Uterus (tissue), 3 donors: ENCODE measurements at regions not wholly inside any gene's neighbourhood (a gene's known extent, or its start where the extent isn't known, plus 50 kb on each side); places are given as distances from the start of the nearest gene placed in this dataset.

Experiments used
- DNase-seq, 2 donors: peaks; one replicate each; pipeline ENCODE4 v3.0.0-alpha.2; 2019 to 2020
- H3K27ac ChIP-seq, 2 donors: fragments of 200-600 bp; sonication (generic); 1 replicate in 1 of 2; 2 replicates in 1 of 2; pipeline ENCODE4 v1.5.1; 2016 to 2018
- H3K27me3 ChIP-seq, 2 donors: fragments of 200-600 bp; sonication (generic); one replicate each; pipeline ENCODE4 v1.5.1; 2018 to 2019; ENCODE audit warnings: control low read depth in 1 of 2
- H3K36me3 ChIP-seq, 2 donors: fragments of 200-600 bp; sonication (generic); one replicate each; pipeline ENCODE4 v1.5.1; 2019; ENCODE audit warnings: control low read depth in 1 of 2
- H3K4me1 ChIP-seq, 2 donors: fragments of 200-600 bp; sonication (generic); one replicate each; pipeline ENCODE4 v1.5.1; 2018 to 2019; ENCODE audit warnings: control low read depth in 1 of 2
- H3K4me3 ChIP-seq, 2 donors: fragments of 200-600 bp; sonication (generic); 1 replicate in 1 of 2; 2 replicates in 1 of 2; pipeline ENCODE4 v1.5.1; 2018 to 2019; ENCODE audit warnings: mild to moderate bottlenecking in 1 of 2
- H3K9me3 ChIP-seq, 2 donors: fragments of 200-600 bp; sonication (generic); one replicate each; pipeline ENCODE4 v1.5.1; 2019; ENCODE audit warnings: control low read depth in 1 of 2
- CTCF ChIP-seq, 4 experiments: fragments of 200-600 bp in 2 of 4; fragments of 450-650 bp in 2 of 4; sonication (generic) in 2 of 4; IDR thresholded peaks; one replicate each; pipeline ENCODE4 v1.5.1; 2016 to 2019; ENCODE audit warnings: antibody characterized with exemption in 4 of 4, mild to moderate bottlenecking in 2 of 4, moderate library complexity in 1 of 4
- POLR2A ChIP-seq, 2 donors: fragments of 450-650 bp; IDR thresholded peaks; one replicate each; pipeline ENCODE4 v1.6.1; 2016; ENCODE audit warnings: antibody characterized with exemption in 2 of 2, mild to moderate bottlenecking in 1 of 2, moderate library complexity in 1 of 2
- intact Hi-C: fragments of 100-400 bp; cut with DNase I; formaldehyde crosslinking; loops from one replicate; pipeline ENCODE4 v1.15.1; 2023; ENCODE audit warnings: low total_unique reads
- donor health status: DM: yes; HTN: yes; CAD: no.

DNA sequence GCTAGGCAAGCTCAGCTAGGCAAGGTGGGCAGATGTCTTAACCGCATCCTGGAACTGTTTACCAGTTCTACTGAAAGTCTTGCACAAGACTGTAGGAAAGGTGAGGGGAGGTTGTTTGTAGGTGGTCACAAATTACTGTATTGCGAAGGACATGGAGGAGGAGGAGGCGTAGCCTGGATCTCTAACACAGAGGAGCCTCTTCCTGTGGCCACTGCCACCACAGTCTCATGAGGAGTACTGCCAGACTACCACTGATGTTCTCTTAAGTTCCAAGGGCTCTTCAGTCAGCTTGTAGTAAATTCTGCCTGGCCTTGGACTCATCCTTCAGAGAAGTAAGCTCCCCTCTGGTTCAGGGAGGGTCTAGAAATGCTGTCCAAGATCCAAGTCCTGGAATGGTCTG is 258.6 kb downstream of the FAT4 start:
- H3K27me3 ChIP-seq = no peaks in the 10 kb centered on the region

DNA sequence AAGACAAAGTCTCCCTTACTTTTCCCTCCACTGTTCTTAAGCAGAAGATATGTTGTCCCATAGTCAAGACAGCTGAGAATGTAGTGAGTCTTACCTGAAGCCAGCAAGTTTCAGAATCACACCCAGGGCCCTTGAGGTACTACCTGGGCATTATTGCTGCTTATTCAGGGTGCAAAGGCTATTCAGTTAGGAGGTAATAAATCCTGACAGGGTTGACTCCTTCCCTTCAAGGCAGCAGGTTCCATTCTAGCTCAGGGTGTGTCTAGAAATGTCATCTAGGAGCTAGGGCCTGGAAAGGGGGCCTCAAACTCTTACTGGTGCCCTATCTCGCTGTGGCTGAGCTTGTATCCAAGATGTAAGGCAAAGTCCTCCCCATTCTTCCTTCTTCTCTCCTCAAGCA is 259.0 kb downstream of the FAT4 start:
- intact Hi-C loops = no loop called here

More for the DNA sequence above, 258.6 kb downstream of the FAT4 start:
- DNase-seq = no peak
- intact Hi-C loops = no loop called here
- H3K36me3 ChIP-seq = no peaks in the 10 kb centered on the region
- H3K27ac ChIP-seq = no peak overlapping the region
- H3K4me1 ChIP-seq = no peaks in the 10 kb centered on the region
- TF ChIP-seq POLR2A (IDR thresholded peaks at IDR 0.05) (no peak), CTCF (IDR thresholded peaks at IDR 0.05) (no peak)
- no peaks in the 10 kb centered on the region for H3K9me3 ChIP-seq
- no peak overlapping the region for H3K4me3 ChIP-seq

GRCh38 chr4:125582302-125582701 is 267.5 kb downstream of the FAT4 start:
- Histone ChIP-seq H3K27ac (no peak overlapping the region), H3K4me3 (no peak overlapping the region), H3K27me3 (no peaks in the 10 kb centered on the region), H3K9me3 (no peaks in the 10 kb centered on the region), H3K4me1 (no peaks in the 10 kb centered on the region), H3K36me3 (no peaks in the 10 kb centered on the region)
- DNase-seq = no peak
- intact Hi-C loops = no loop called here
- TF ChIP-seq POLR2A (IDR thresholded peaks at IDR 0.05) = no peak
- no peak for TF ChIP-seq CTCF (IDR thresholded peaks at IDR 0.05)

More for the DNA sequence above, 259.0 kb downstream of the FAT4 start:
- DNase-seq = no peak
- TF ChIP-seq CTCF (IDR thresholded peaks at IDR 0.05) = no peak
- no peak for TF ChIP-seq POLR2A (IDR thresholded peaks at IDR 0.05)
- Histone ChIP-seq H3K27ac (no peak overlapping the region), H3K27me3 (no peaks in the 10 kb centered on the region), H3K36me3 (no peaks in the 10 kb centered on the region), H3K9me3 (no peaks in the 10 kb centered on the region), H3K4me1 (no peaks in the 10 kb centered on the region), H3K4me3 (no peak overlapping the region)

DNA sequence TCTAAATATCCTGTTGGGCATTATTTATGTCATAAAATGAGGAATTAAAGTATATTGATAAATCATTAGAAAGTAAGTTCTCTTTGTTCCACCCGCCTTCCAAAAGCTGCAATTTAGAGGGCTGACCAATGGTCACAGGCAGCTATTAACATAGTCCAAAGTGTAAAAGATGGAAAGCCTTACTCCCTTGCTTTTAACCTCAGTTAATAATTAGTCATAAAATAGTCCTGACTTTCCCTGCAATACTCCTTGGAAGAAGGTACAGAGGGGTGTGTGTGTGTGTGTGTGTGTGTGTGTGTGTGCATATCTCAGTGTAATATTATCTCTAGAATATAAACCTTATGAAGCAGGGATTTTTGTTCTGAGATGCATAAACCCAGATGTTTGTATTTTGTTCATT is 275.4 kb downstream of the FAT4 start:
- Histone ChIP-seq H3K27me3 (no peaks in the 10 kb centered on the region), H3K4me3 (no peak overlapping the region), H3K36me3 (no peaks in the 10 kb centered on the region), H3K9me3 (no peaks in the 10 kb centered on the region), H3K27ac (no peak overlapping the region), H3K4me1 (no peaks in the 10 kb centered on the region)
- no peak for DNase-seq
- TF ChIP-seq POLR2A (IDR thresholded peaks at IDR 0.05) (no peak), CTCF (IDR thresholded peaks at IDR 0.05) (no peak)
- intact Hi-C loops = no loop called here

- no peaks in the 10 kb centered on the region for H3K27me3 ChIP-seq
- no peak for DNase-seq
- H3K36me3 ChIP-seq = no peaks in the 10 kb centered on the region
- H3K27ac ChIP-seq = no peak overlapping the region
- H3K4me3 ChIP-seq = no peak overlapping the region
- no peaks in the 10 kb centered on the region for H3K4me1 ChIP-seq
- no peak for TF ChIP-seq CTCF (IDR thresholded peaks at IDR 0.05)
- TF ChIP-seq POLR2A (IDR thresholded peaks at IDR 0.05) = no peak
- intact Hi-C loops = no loop called here
- H3K9me3 ChIP-seq = no peaks in the 10 kb centered on the region
Observed at GRCh38 chr4:125591290-125591689, 276.5 kb downstream of the FAT4 start.
